Calu3 (cell line): ENCODE measurements at regions not wholly inside any gene's neighbourhood (a gene's known extent, or its start where the extent isn't known, plus 50 kb on each side); places are given as distances from the start of the nearest gene placed in this dataset.

Source experiments
- BruUV-seq: library from RNA; stranded (reverse); fragments of 400-500 nt; replicated peaks from 2 replicates; lab custom pipeline; 2021; lab: Mats Ljungman, UMichigan
- CTCF ChIA-PET: fragments of 300-600 bp; sonication (Branson Sonifier 250); formaldehyde crosslinking; loops from one replicate; lab custom pipeline; 2022; ENCODE audit warnings: antibody characterized with exemption; lab: Charles Lee
- DNase-seq: peaks from one replicate; pipeline ENCODE4 v3.0.0; 2022
- H3K27ac Mint-ChIP-seq: one replicate; pipeline ENCODE4 v1.8.0; 2022; ENCODE audit warnings: mixed read lengths; ENCODE audit not compliant: unreplicated experiment
- H3K27me3 Mint-ChIP-seq: one replicate; pipeline ENCODE4 v1.8.0; 2022; ENCODE audit warnings: mixed read lengths; ENCODE audit not compliant: unreplicated experiment
- H3K36me3 Mint-ChIP-seq: one replicate; pipeline ENCODE4 v1.8.0; 2022; ENCODE audit warnings: mild to moderate bottlenecking, moderate library complexity, mixed read lengths; ENCODE audit not compliant: insufficient read depth, unreplicated experiment
- H3K4me1 Mint-ChIP-seq: one replicate; pipeline ENCODE4 v1.8.0; 2022; ENCODE audit warnings: mild to moderate bottlenecking, low read depth, mixed read lengths; ENCODE audit not compliant: unreplicated experiment
- H3K4me3 Mint-ChIP-seq: one replicate; pipeline ENCODE4 v1.8.0; 2022; ENCODE audit warnings: mild to moderate bottlenecking, low read depth, moderate library complexity, mixed read lengths; ENCODE audit not compliant: unreplicated experiment
- H3K9me3 Mint-ChIP-seq: one replicate; pipeline ENCODE4 v1.8.0; 2022; ENCODE audit warnings: low read depth, mixed read lengths; ENCODE audit not compliant: unreplicated experiment
- intact Hi-C: fragments of 100-400 bp; cut with micrococcal nuclease; formaldehyde crosslinking; loops from one replicate; pipeline ENCODE4 v1.10.0; 2022; ENCODE audit not compliant: unreplicated experiment
- TF ChIP-seq, protein P1 (sequence below): fragments of 200-600 bp; IDR thresholded peaks from one replicate; pipeline ENCODE4 v1.8.0; 2022; ENCODE audit warnings: antibody characterized with exemption; ENCODE audit not compliant: unreplicated experiment

DNA sequence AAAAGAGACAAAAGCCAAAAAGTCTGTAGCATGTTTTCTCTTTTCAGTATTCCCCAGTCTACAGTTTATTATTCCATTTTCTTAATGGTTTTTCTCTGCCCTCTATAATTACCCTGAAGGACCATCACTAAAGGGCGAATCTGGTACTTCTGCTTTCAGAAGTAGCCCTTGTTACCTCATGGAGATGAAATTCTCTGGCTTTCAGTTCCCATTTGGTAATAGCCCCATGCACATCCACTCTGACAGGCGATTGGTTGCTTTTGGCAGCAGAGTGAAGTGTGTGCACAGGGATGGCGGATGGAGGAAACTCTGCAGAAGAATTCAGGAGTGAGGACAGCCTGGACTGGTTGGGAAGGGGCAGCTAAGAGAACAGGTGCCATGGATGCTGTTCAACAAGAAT lies 66.3 kb upstream of the NABP1 start:
- no peak overlapping the region for H3K4me3 Mint-ChIP-seq
- no peak for DNase-seq
- no peaks in the 10 kb centered on the region for H3K4me1 Mint-ChIP-seq
- peaks cover 2% of the 10 kb centered on the region for H3K9me3 Mint-ChIP-seq
- H3K36me3 Mint-ChIP-seq = no peaks in the 10 kb centered on the region
- H3K27me3 Mint-ChIP-seq = no peaks in the 10 kb centered on the region
- TF ChIP-seq, protein P1, sequence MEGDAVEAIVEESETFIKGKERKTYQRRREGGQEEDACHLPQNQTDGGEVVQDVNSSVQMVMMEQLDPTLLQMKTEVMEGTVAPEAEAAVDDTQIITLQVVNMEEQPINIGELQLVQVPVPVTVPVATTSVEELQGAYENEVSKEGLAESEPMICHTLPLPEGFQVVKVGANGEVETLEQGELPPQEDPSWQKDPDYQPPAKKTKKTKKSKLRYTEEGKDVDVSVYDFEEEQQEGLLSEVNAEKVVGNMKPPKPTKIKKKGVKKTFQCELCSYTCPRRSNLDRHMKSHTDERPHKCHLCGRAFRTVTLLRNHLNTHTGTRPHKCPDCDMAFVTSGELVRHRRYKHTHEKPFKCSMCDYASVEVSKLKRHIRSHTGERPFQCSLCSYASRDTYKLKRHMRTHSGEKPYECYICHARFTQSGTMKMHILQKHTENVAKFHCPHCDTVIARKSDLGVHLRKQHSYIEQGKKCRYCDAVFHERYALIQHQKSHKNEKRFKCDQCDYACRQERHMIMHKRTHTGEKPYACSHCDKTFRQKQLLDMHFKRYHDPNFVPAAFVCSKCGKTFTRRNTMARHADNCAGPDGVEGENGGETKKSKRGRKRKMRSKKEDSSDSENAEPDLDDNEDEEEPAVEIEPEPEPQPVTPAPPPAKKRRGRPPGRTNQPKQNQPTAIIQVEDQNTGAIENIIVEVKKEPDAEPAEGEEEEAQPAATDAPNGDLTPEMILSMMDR = no peak
- no TSS peak for BruUV-seq
- intact Hi-C loops = no loop called here
- no peak overlapping the region for H3K27ac Mint-ChIP-seq
- CTCF ChIA-PET = no interaction called here

DNA sequence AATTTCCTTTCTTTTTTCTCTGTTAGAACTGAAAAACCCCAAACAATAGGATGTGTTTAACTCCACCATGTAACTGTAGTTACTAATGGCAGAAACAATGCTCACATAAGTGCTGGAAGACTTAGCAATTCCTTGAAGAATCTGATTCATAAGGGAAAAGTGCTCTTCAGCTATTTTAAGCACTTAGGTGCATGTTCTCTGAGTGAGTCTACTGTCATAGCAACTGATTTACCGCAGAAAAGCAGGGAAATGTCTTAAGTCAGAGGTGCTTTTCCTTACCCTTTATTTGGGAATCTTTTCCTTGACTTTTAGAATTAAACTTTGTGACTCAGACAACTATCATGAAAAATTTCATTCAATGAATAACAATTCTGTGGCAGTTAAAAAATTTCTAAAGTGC lies 65.4 kb upstream of the NABP1 start:
- Mint-ChIP-seq H3K27ac (no peak overlapping the region), H3K27me3 (no peaks in the 10 kb centered on the region), H3K36me3 (no peaks in the 10 kb centered on the region), H3K4me1 (peaks cover 4% of the 10 kb centered on the region), H3K9me3 (no peaks in the 10 kb centered on the region), H3K4me3 (no peak overlapping the region)
- intact Hi-C loops = no loop called here
- no peak for DNase-seq
- BruUV-seq = no TSS peak
- TF ChIP-seq, protein P1 = no peak
- CTCF ChIA-PET = no interaction called here

DNA sequence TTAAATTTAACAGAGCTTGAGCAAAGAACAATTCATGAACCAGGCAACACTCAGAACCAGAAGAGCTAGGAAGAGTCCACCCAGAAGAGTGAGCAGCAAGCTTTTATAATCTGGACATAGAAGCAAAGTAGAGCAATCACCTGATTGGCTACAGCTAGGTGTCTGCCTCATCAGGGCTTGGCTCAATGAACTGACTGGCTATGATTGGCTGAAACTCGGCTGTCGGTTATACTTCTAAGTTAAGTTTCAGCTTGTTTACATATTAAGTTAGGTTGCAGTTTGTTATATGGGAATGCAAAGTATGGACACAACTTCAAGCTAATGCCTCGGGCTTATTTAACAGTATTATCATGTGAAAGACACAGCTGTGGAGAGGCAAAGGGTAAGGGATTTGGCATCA lies 63.2 kb upstream of the NABP1 start:
- BruUV-seq = no TSS peak
- CTCF ChIA-PET = interaction anchor here (0.7 to 1.0 kb wide), 2 partner anchors 24 to 725 kb away, joined by 3 to 5 read pairs; no protein-coding TSS in a partner anchor
- peaks cover 24% of the 10 kb centered on the region for H3K4me1 Mint-ChIP-seq
- no peak overlapping the region for H3K27ac Mint-ChIP-seq
- H3K27me3 Mint-ChIP-seq = no peaks in the 10 kb centered on the region
- intact Hi-C loops = no loop called here
- no peaks in the 10 kb centered on the region for H3K9me3 Mint-ChIP-seq
- TF ChIP-seq, protein P1 = no peak
- DNase-seq = no peak
- H3K4me3 Mint-ChIP-seq = no peak overlapping the region
- H3K36me3 Mint-ChIP-seq = no peaks in the 10 kb centered on the region

DNA sequence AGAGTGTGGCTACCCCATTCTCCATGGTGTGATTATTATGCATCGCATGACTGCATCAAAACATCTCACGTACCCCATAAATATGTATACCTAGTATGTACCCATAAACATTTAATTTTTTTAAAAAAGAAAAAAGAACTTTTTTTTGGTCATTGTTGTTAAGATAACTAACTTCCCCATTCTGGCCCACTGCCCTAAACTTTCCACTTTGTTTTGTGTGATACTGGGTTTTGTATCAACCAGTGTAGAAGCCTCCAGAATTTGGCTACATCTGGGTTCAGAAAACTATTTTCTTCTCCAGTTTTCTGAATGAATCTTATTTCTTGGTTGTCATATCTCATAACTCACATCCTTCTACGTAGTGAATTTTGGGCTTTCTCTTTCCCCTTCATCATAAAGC lies 62.3 kb upstream of the NABP1 start:
- no TSS peak for BruUV-seq
- Mint-ChIP-seq H3K27ac (no peak overlapping the region), H3K4me1 (peaks cover 31% of the 10 kb centered on the region), H3K27me3 (no peaks in the 10 kb centered on the region), H3K36me3 (no peaks in the 10 kb centered on the region), H3K9me3 (no peaks in the 10 kb centered on the region), H3K4me3 (no peak overlapping the region)
- no peak for DNase-seq
- CTCF ChIA-PET = interaction anchor here (1.0 kb wide), 1 partner anchor 23 kb away, joined by 5 read pairs; no protein-coding TSS in a partner anchor
- intact Hi-C loops = no loop called here
- TF ChIP-seq, protein P1 = no peak
